K562 (cell line): ENCODE measurements at regions not wholly inside any gene's neighbourhood (a gene's known extent, or its start where the extent isn't known, plus 50 kb on each side); places are given as distances from the start of the nearest gene placed in this dataset.

Experiments
- ARID3B ChIP-seq: fragments of 250-450 bp; sonication (Bioruptor Pico); IDR thresholded peaks from 2 replicates; pipeline ENCODE4 v1.4.0; 2020; ENCODE audit warnings: borderline replicate concordance
- CHAMP1 ChIP-seq: fragments of 450-650 bp; IDR thresholded peaks from 2 replicates; pipeline ENCODE4 v1.6.1; 2016; ENCODE audit warnings: mild to moderate bottlenecking
- CHD1 ChIP-seq: fragments of 200-600 bp; sonication (generic); IDR thresholded peaks from one replicate; pipeline ENCODE4 v1.6.1; 2012; ENCODE audit warnings: mild to moderate bottlenecking, moderate library complexity, low read length, inconsistent platforms
- ELF2 ChIP-seq: fragments of 250-450 bp; sonication (Bioruptor Pico); IDR thresholded peaks from 2 replicates; pipeline ENCODE4 v1.5.0; 2021; ENCODE audit warnings: mild to moderate bottlenecking
- EZH2 ChIP-seq: IDR thresholded peaks from 2 replicates; pipeline ENCODE4 v1.6.1; 2012; ENCODE audit warnings: low read depth, mild to moderate bottlenecking, inconsistent platforms, low read length, borderline replicate concordance
- FOXJ2 ChIP-seq: fragments of 200-800 bp; sonication (Bioruptor generic); IDR thresholded peaks from 2 replicates; pipeline ENCODE4 v1.6.1; 2016; ENCODE audit warnings: missing genetic modification characterization, missing compliant biosample characterization
- HMGN3 ChIP-seq: IDR thresholded peaks from 2 replicates; pipeline ENCODE4 v1.6.1; 2011; ENCODE audit warnings: borderline replicate concordance, low read depth, mild to moderate bottlenecking, mixed read lengths, low read length; ENCODE audit not compliant: insufficient read length; ENCODE audit errors: extremely low read depth
- HOMEZ ChIP-seq: fragments of 250-450 bp; sonication (Bioruptor Pico); IDR thresholded peaks from 2 replicates; pipeline ENCODE4 v1.4.0; 2020; ENCODE audit warnings: mild to moderate bottlenecking, moderate library complexity
- IRF2 ChIP-seq: sonication (generic); formaldehyde crosslinking; IDR thresholded peaks from 2 replicates; pipeline ENCODE4 v1.8.1; 2022; ENCODE audit warnings: mild to moderate bottlenecking, missing genetic modification reagents
- KAT7 ChIP-seq: sonication (generic); formaldehyde crosslinking; IDR thresholded peaks from 2 replicates; pipeline ENCODE4 v1.8.0; 2022; ENCODE audit warnings: missing genetic modification reagents, mild to moderate bottlenecking, borderline replicate concordance
- MAFG ChIP-seq: fragments of 450-650 bp; conservative IDR thresholded peaks from 2 replicates; pipeline ENCODE4 v1.6.1; 2016; ENCODE audit warnings: missing genetic modification characterization, missing compliant biosample characterization
- RAD51 ChIP-seq: fragments of 450-650 bp; IDR thresholded peaks from 2 replicates; pipeline ENCODE4 v1.7.1; 2016; ENCODE audit warnings: low read depth, mild to moderate bottlenecking, borderline replicate concordance
- SNRNP70 ChIP-seq: fragments of 200-400 bp; formaldehyde crosslinking; optimal IDR thresholded peaks from 2 replicates; pipeline ENCODE3; 2017; ENCODE audit warnings: low read depth, low read length
- TBP ChIP-seq: optimal IDR thresholded peaks from 2 replicates; pipeline ENCODE3; 2011; ENCODE audit warnings: low read depth, low read length, improper control_type of control experiment
- ZNF407 ChIP-seq: fragments of 450-650 bp; IDR thresholded peaks from 2 replicates; pipeline ENCODE4 v1.6.1; 2016; ENCODE audit warnings: low read depth
- ZNF41 ChIP-seq: fragments of 250-450 bp; sonication (Bioruptor Pico); conservative IDR thresholded peaks from 2 replicates; pipeline ENCODE4 v1.4.0; 2020; ENCODE audit warnings: mild to moderate bottlenecking

- no peak for TF ChIP-seq ZNF407
- TF ChIP-seq HMGN3 = no peak
- no peak for TF ChIP-seq TBP
- no peak for TF ChIP-seq EZH2
- no peak for TF ChIP-seq ZNF41
- TF ChIP-seq HOMEZ (CRISPR knock-in tag) = no peak
- TF ChIP-seq SNRNP70 = no peak
- no peak for TF ChIP-seq MAFG
- no peak for TF ChIP-seq ELF2 (CRISPR knock-in tag)
- no peak for TF ChIP-seq ARID3B (CRISPR knock-in tag)
- TF ChIP-seq KAT7 = no peak
- TF ChIP-seq FOXJ2 (tag) = no peak
- no peak for TF ChIP-seq RAD51
- no peak for TF ChIP-seq CHD1
- no peak for TF ChIP-seq IRF2 (CRISPR knock-in tag)
- no peak for TF ChIP-seq CHAMP1
Observed at GRCh38 chr1:233735847-233736246, 121.9 kb downstream of the KCNK1 start (continued).
